ENCODE measurements at regions not wholly inside any gene's neighbourhood (a gene's known extent, or its start where the extent isn't known, plus 50 kb on each side); places are given as distances from the start of the nearest gene placed in this dataset.

- Histone ChIP-seq H3K9me2 (ENCODE audit: insufficient read depth) (no peaks in the 10 kb centered on the region), H3K27me3 (ENCODE audit: insufficient read depth, low read length) (no peaks in the 10 kb centered on the region), H4K20me1 (ENCODE audit: insufficient read depth) (no peaks in the 10 kb centered on the region), H2AFZ (ENCODE audit: low read depth, low read length, poor library complexity, severe bottlenecking) (no peak overlapping the region), H3K4me3 (replicated peaks in 1 of 2; ENCODE audit: low read depth in 1 of 2, low read length in 2 of 2) (no peak overlapping the region), H3K4me1 (ENCODE audit: control insufficient read depth in 1 of 2, insufficient read depth in 2 of 2, low read length in 2 of 2) (no peaks in the 10 kb centered on the region), H3K9ac (ENCODE audit: low read length) (no peak overlapping the region), H3K9me3 (ENCODE audit: control insufficient read depth in 1 of 2, insufficient read depth in 1 of 2, low read depth in 1 of 2, low read length in 2 of 2) (no peaks in the 10 kb centered on the region), H3K36me3 (ENCODE audit: control insufficient read depth in 1 of 2, insufficient read depth in 2 of 2, low read length in 2 of 2) (no peaks in the 10 kb centered on the region), H3K4me2 (ENCODE audit: low read length) (no peak overlapping the region), H3K27ac (ENCODE audit: low read depth, low read length) (no peak overlapping the region), H3K79me2 (ENCODE audit: insufficient read depth, low read length) (no peaks in the 10 kb centered on the region)
- DNase-seq (ENCODE audit: low read depth, low spot score) = no peak
- intact Hi-C loops (cut with micrococcal nuclease) = no loop called here
- ChIA-PET RAD21 (ENCODE audit: low non-redundant PET in 1 of 2, low total read pairs in 2 of 2, uncharacterized antibody in 2 of 2, unreplicated experiment in 2 of 2) (no interaction called here), CTCF (no interaction called here), POLR2A (no interaction called here)
- TF ChIP-seq POLR2A (IDR thresholded peaks at IDR 0.05; ENCODE audit: borderline replicate concordance, extremely low read depth, insufficient read depth, insufficient read length) (no peak), POLR2AphosphoS5 (IDR thresholded peaks at IDR 0.05; ENCODE audit: low read depth, low read length) (no peak), ZBTB33 (IDR thresholded peaks at IDR 0.05; ENCODE audit: extremely low read depth, insufficient replicate concordance, low read length) (no peak), REST (IDR thresholded peaks at IDR 0.05; ENCODE audit: low read depth) (no peak), FOSL1 (IDR thresholded peaks at IDR 0.05; ENCODE audit: low read depth) (no peak), CTCF (IDR thresholded peaks at IDR 0.05 in 2 of 3, conservative IDR thresholded peaks at IDR 0.05 in 1 of 3; ENCODE audit: borderline replicate concordance in 1 of 3, insufficient read depth in 1 of 3, low read depth in 2 of 3, low read length in 2 of 3) (no peak), SRF (IDR thresholded peaks at IDR 0.05; ENCODE audit: low read depth) (no peak), TCF7L2 (IDR thresholded peaks at IDR 0.05; ENCODE audit: borderline replicate concordance, extremely low read depth, insufficient read depth, insufficient read length) (no peak), RAD21 (IDR thresholded peaks at IDR 0.05; ENCODE audit: low read depth) (no peak), JUND (IDR thresholded peaks at IDR 0.05) (no peak), ZNF274 (IDR thresholded peaks at IDR 0.05; ENCODE audit: low read depth, low read length) (no peak), EZH2 (IDR thresholded peaks at IDR 0.05) (no peak), SIN3A (IDR thresholded peaks at IDR 0.05; ENCODE audit: low read depth) (no peak), ATF3 (IDR thresholded peaks at IDR 0.05) (no peak), MAX (IDR thresholded peaks at IDR 0.05) (no peak), EGR1 (IDR thresholded peaks at IDR 0.05; ENCODE audit: low read depth) (no peak), YY1 (IDR thresholded peaks at IDR 0.05; ENCODE audit: extremely low read depth, insufficient replicate concordance, low read depth, low read length) (no peak), CEBPB (IDR thresholded peaks at IDR 0.05; ENCODE audit: low read depth) (no peak)
- no TSS peak for BruUV-seq (replicated peaks)
- no peak for ATAC-seq
Observed at GRCh38 chr7:132732321-132732865, 156.1 kb upstream of the PLXNA4 start.
